GM18511 (cell line): ENCODE measurements at regions not wholly inside any gene's neighbourhood (a gene's known extent, or its start where the extent isn't known, plus 50 kb on each side); places are given as distances from the start of the nearest gene placed in this dataset.

Experiments
- ATAC-seq: cut with Tn5 transposase; IDR thresholded peaks from one replicate; pipeline ENCODE4 v1.9.1; 2021; ENCODE audit warnings: mild to moderate bottlenecking, moderate library complexity; ENCODE audit not compliant: unreplicated experiment

GRCh38 chr12:85733221-85733840, 102.9 kb downstream of the RASSF9 start:
- no peak for ATAC-seq

- no peak for ATAC-seq
Measured at GRCh38 chr12:85733984-85734383, 102.2 kb downstream of the RASSF9 start.

DNA sequence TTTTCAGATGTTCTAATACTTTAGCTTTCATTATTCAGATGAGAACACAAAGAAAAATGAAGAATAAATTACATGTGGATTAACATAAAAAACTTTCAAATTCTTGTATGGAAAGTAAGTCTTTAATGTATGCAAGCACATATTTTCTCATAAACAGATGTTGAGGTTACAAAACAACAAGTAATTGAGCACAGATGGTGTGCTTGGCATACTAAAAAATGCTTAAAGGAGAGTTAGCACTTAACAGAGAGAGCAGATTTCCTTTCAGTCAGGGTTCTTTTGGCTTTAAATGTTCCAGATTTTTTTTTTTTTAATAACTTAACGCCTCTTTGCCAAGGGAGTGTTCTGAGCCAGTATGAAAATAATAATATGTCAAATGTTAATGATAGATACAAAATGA, 96.0 kb downstream of the RASSF9 start:
- ATAC-seq = no peak

- no peak for ATAC-seq
Measured at GRCh38 chr12:85741046-85741445, 95.2 kb downstream of the RASSF9 start.

DNA sequence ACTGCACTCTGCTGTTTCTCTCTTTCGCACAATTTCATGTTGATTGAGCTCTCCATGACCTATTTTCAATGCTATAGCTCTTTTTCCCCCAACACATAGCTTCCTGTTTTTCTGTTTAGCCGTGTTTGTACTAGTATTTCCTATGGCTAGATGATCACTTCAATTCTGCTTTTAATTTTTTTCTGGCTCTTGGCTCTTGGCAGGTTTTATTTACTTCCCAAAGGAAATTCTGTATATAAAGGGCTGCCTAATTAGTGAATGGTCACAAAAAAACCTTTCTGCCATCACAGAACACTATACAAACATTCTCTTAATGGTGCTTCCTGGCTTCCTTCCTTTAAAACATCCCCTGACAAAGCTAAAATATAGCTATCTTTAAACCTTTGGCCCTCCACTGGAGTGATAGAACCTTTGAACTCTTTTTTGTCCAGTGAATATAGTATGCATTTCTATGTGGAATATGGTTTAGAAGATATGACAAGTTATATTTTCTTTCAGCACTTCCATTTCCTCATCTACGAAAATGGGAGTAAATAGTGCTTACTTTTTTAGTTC, 88.2 kb downstream of the RASSF9 start:
- ATAC-seq = no peak
